Heart right ventricle (tissue), 16 donors: ENCODE measurements at regions not wholly inside any gene's neighbourhood (a gene's known extent, or its start where the extent isn't known, plus 50 kb on each side); places are given as distances from the start of the nearest gene placed in this dataset.

Experiments
- ATAC-seq, 8 donors: fragments of 200-7000 bp; cut with Tn5 transposase; one replicate each; pipeline ENCODE4 v1.9.1; 2020; ENCODE audit warnings: mild to moderate bottlenecking in 8 of 8, moderate library complexity in 8 of 8, moderate number of reproducible peaks in 1 of 8
- DNase-seq, 2 donors: peaks; one replicate each; pipeline ENCODE4 v3.0.0-alpha.2; 2020
- H3K27ac ChIP-seq, 10 donors: fragments of 200-600 bp; sonication (generic) in 2 of 10; one replicate each; pipeline versions ENCODE4 v1.5.0 to v1.8.0; 2020 to 2022; ENCODE audit warnings: mild to moderate bottlenecking in 3 of 10
- H3K27me3 ChIP-seq, 7 donors: fragments of 200-600 bp; one replicate each; pipeline ENCODE4 v1.8.0; 2021 to 2022; ENCODE audit warnings: mild to moderate bottlenecking in 2 of 7
- H3K36me3 ChIP-seq, 9 donors: fragments of 200-600 bp; sonication (generic) in 1 of 9; one replicate each; pipeline versions ENCODE4 v1.5.0 to v1.8.0; 2020 to 2022; ENCODE audit warnings: mild to moderate bottlenecking in 2 of 9
- H3K4me1 ChIP-seq, 9 donors: fragments of 200-600 bp; sonication (generic) in 1 of 9; one replicate each; pipeline versions ENCODE4 v1.5.0 to v1.8.0; 2020 to 2022; ENCODE audit warnings: mild to moderate bottlenecking in 4 of 9
- H3K4me3 ChIP-seq, 10 donors: fragments of 200-600 bp; sonication (generic) in 2 of 10; one replicate each; pipeline versions ENCODE4 v1.5.0 to v1.8.0; 2020 to 2022; ENCODE audit warnings: mild to moderate bottlenecking in 7 of 10, moderate library complexity in 2 of 10
- H3K9me3 ChIP-seq, 11 donors: fragments of 200-600 bp in 10 of 11; sonication (generic) in 2 of 11; one replicate each; pipeline versions ENCODE4 v1.5.0 to v1.8.0; 2013 to 2022; ENCODE audit warnings: mild to moderate bottlenecking in 2 of 11, control low read depth in 1 of 11, moderate library complexity in 1 of 11
- CTCF ChIP-seq, 9 donors: fragments of 200-600 bp; sonication (generic) in 2 of 9; IDR thresholded peaks; one replicate each; pipeline versions ENCODE4 v1.5.0 to v1.8.0; 2021 to 2022; ENCODE audit warnings: antibody characterized with exemption in 9 of 9, mild to moderate bottlenecking in 5 of 9, moderate library complexity in 1 of 9
- WGBS, 2 donors: extraction: QIAGEN DNeasy Blood & Tissue Kit; methylation state at CpG; one replicate each; pipeline ENCODE4 v1.1.7; 2013; ENCODE audit warnings: inconsistent platforms in 1 of 2; 5-methylcytosine and 5-hydroxymethylcytosine counted together
- intact Hi-C, 10 donors: fragments of 100-400 bp; cut with DNase I; formaldehyde crosslinking; loops; one replicate each; pipeline versions ENCODE4 v1.11.1 to v1.14.2; 2022
- donor health status: Arrhythmogenic right ventricular cardiomyopathy.
- donor health status: ischemic (EF 13 %, LVEDD 7.1; RV severe dilation, severe dysfunction).
- donor health status: healthy with polysubstance abuse.
- donor health status: DM: no; HTN: yes; CAD: no.
- donor health status: DM: no; HTN: no; CAD: no.
- donor health status: ischemic (EF 25% LVEDD 6.9; RV normal size, moderate dysfunction).
- donor health status: ischemic (EF 25% LVEDD 5.7; RV mildly dilated, moderate dysfunction).
- donor health status: healthy.
- donor health status: DM: yes; HTN: yes; CAD: no.
- donor health status: Ischemic cardiomyopathy.
- donor health status: ischemic (EF 35%, LVEDD 5.7; RV mildly dilated, moderate dysfunction).
- donor health status: nonischemic (EF 11% LVEDD 7.7; RV severe dilation, severe dysfunction).
- donor health status: DM: yes; HTN: yes; CAD: no.
- donor health status: PGD.
- donor health status: ischemic (EF 29% LVEDD 5.4; RV normal size, mild dysfunction).
- donor health status: nonischemic (EF 23%, LVEDD 6.1; RV moderate dilation, normal function).

DNA sequence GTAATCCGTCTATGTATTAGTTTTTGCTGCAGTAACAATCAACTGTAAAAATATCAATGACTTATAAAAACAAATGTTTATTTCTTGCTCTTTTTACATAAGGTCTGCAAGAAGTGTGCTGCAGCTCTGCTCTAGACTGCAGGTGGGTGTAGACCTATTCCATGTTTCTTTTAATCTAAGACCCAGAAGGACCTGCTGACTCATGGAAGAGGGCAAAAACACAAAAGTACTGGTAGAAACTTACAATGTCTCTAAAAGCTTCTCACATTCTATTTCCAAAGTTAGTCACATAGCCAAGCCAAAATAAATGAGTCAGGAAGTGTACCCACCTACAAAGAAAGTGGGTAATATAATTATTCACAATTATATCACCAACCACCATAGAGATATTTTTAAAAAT lies 435.9 kb upstream of the FAT3 start:
- no peaks in the 10 kb centered on the region for H3K4me1 ChIP-seq
- peaks cover 0 to 6% (median 0%) of the 10 kb centered on the region in 11 donors for H3K9me3 ChIP-seq
- H3K4me3 ChIP-seq, result no peak overlapping the region
- H3K27me3 ChIP-seq, result no peaks in the 10 kb centered on the region
- TF ChIP-seq CTCF (IDR thresholded peaks at IDR 0.05), result no peak
- ATAC-seq, result no peak
- intact Hi-C loops, result no loop called here
- no peak for DNase-seq
- no peak overlapping the region for H3K27ac ChIP-seq
- WGBS, 2 donors, result 95 to 96% methylated on average over 1 of the region's 1 CpG
- H3K36me3 ChIP-seq, result no peaks in the 10 kb centered on the region

- ATAC-seq (no peak), DNase-seq (no peak)
- Histone ChIP-seq H3K9me3 (peaks cover 0 to 13% (median 0%) of the 10 kb centered on the region in 11 donors), H3K4me3 (no peak overlapping the region), H3K27me3 (no peaks in the 10 kb centered on the region), H3K4me1 (no peaks in the 10 kb centered on the region), H3K27ac (no peak overlapping the region), H3K36me3 (no peaks in the 10 kb centered on the region)
- no peak for TF ChIP-seq CTCF (IDR thresholded peaks at IDR 0.05)
- WGBS, 2 donors, result 71 to 77% methylated on average over 4 of the region's 4 CpGs
- intact Hi-C loops, result no loop called here
Observed at GRCh38 chr11:91786097-91786496, 438.5 kb upstream of the FAT3 start.

GRCh38 chr11:91783173-91783572 lies 441.4 kb upstream of the FAT3 start:
- H3K36me3 ChIP-seq, result no peaks in the 10 kb centered on the region
- ATAC-seq (no peak), DNase-seq (no peak)
- intact Hi-C loops, result no loop called here
- no peaks in the 10 kb centered on the region for H3K27me3 ChIP-seq
- H3K4me1 ChIP-seq, result no peaks in the 10 kb centered on the region
- H3K9me3 ChIP-seq, result peaks cover 0 to 13% (median 0%) of the 10 kb centered on the region in 11 donors
- TF ChIP-seq CTCF (IDR thresholded peaks at IDR 0.05), result no peak
- H3K27ac ChIP-seq, result no peak overlapping the region
- H3K4me3 ChIP-seq, result no peak overlapping the region
- WGBS, 2 donors, result 88 to 97% methylated on average over 2 of the region's 2 CpGs

DNA sequence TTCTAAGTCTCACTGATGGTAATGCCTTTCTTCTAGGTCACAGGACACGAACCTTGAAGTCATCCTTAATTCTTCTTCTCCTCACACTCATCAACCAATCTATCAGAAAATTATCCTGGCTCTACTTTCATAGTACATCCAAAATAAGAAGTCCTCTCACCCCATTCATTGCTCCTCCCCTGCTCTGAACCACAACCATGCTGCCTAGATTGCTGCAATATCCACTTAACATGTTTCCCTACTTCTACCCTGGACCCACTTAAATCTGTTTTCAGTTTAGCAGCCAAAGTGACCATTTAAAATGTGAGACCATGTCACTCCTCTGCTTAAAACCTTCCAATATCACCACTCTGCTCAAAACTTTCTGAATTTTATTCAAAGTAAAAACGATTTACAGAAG lies 445.9 kb upstream of the FAT3 start:
- intact Hi-C loops, result loop anchor here in 1 of 10 donors (10.0 kb wide), 1 partner anchor 64 kb away; no protein-coding TSS in a partner anchor
- H3K9me3 ChIP-seq, result peaks cover 0 to 8% (median 0%) of the 10 kb centered on the region in 11 donors

More for the DNA sequence above, 445.9 kb upstream of the FAT3 start:
- ATAC-seq (no peak), DNase-seq (no peak)
- no peak for TF ChIP-seq CTCF (IDR thresholded peaks at IDR 0.05)
- Histone ChIP-seq H3K36me3 (no peaks in the 10 kb centered on the region), H3K27ac (no peak overlapping the region), H3K4me1 (peaks cover 0 to 7% (median 0%) of the 10 kb centered on the region in 9 donors), H3K27me3 (no peaks in the 10 kb centered on the region), H3K4me3 (no peak overlapping the region)
- WGBS, 2 donors, result 72 to 83% methylated on average over 2 of the region's 2 CpGs
